ENCODE measurements at regions not wholly inside any gene's neighbourhood (a gene's known extent, or its start where the extent isn't known, plus 50 kb on each side); places are given as distances from the start of the nearest gene placed in this dataset.

- no peaks in the 10 kb centered on the region for H3K27me3 ChIP-seq (ENCODE audit: low read depth, low read length)
- no peaks in the 10 kb centered on the region for H4K20me1 ChIP-seq (ENCODE audit: insufficient read depth, low read length)
- H3K9me3 ChIP-seq (ENCODE audit: insufficient read depth, low read length), result no peaks in the 10 kb centered on the region
- H2AFZ ChIP-seq (ENCODE audit: low read depth, low read length), result no peak overlapping the region
- no peak overlapping the region for H3K27ac ChIP-seq (ENCODE audit: low read length)
- H3K79me2 ChIP-seq (ENCODE audit: low read length), result no peaks in the 10 kb centered on the region
- TF ChIP-seq CTCF (IDR thresholded peaks at IDR 0.05; ENCODE audit: low read depth, low read length) (no peak), EZH2phosphoT487 (IDR thresholded peaks at IDR 0.05; ENCODE audit: low read depth) (no peak)
- H3K4me2 ChIP-seq (ENCODE audit: low read length), result no peak overlapping the region
- no peaks in the 10 kb centered on the region for H3K36me3 ChIP-seq (replicated peaks; ENCODE audit: low read depth, low read length)
- no peak overlapping the region for H3K9ac ChIP-seq (ENCODE audit: low read length)
- H3K4me3 ChIP-seq (ENCODE audit: low read length), result no peak overlapping the region
- H3K4me1 ChIP-seq (ENCODE audit: low read length), result no peaks in the 10 kb centered on the region
Measured at GRCh38 chr17:5747276-5747675, 163.0 kb upstream of the NLRP1 start.

GRCh38 chr17:5747964-5748363, 163.7 kb upstream of the NLRP1 start:
- Histone ChIP-seq H3K27me3 (ENCODE audit: low read depth, low read length) (no peaks in the 10 kb centered on the region), H3K9ac (ENCODE audit: low read length) (no peak overlapping the region), H3K4me2 (ENCODE audit: low read length) (no peak overlapping the region)

GRCh38 chr17:5753421-5753820, 169.1 kb upstream of the NLRP1 start:
- Histone ChIP-seq H3K9ac (ENCODE audit: low read length) (no peak overlapping the region), H3K27me3 (ENCODE audit: low read depth, low read length) (0 out of 2 replicates have a peak, but pooled peaks cover 5% of the 10 kb centered on the region), H3K4me1 (ENCODE audit: low read length) (no peaks in the 10 kb centered on the region), H3K36me3 (replicated peaks; ENCODE audit: low read depth, low read length) (no peaks in the 10 kb centered on the region), H3K4me3 (ENCODE audit: low read length) (no peak overlapping the region), H2AFZ (ENCODE audit: low read depth, low read length) (no peak overlapping the region), H3K79me2 (ENCODE audit: low read length) (no peaks in the 10 kb centered on the region), H4K20me1 (ENCODE audit: insufficient read depth, low read length) (no peaks in the 10 kb centered on the region), H3K9me3 (ENCODE audit: insufficient read depth, low read length) (no peaks in the 10 kb centered on the region), H3K27ac (ENCODE audit: low read length) (no peak overlapping the region), H3K4me2 (ENCODE audit: low read length) (no peak overlapping the region)
- TF ChIP-seq EZH2phosphoT487 (IDR thresholded peaks at IDR 0.05; ENCODE audit: low read depth) (no peak), CTCF (IDR thresholded peaks at IDR 0.05; ENCODE audit: low read depth, low read length) (no peak)

More at GRCh38 chr17:5747964-5748363, 163.7 kb upstream of the NLRP1 start:
- H3K36me3 ChIP-seq (replicated peaks; ENCODE audit: low read depth, low read length), result no peaks in the 10 kb centered on the region
- H3K79me2 ChIP-seq (ENCODE audit: low read length), result no peaks in the 10 kb centered on the region
- H3K9me3 ChIP-seq (ENCODE audit: insufficient read depth, low read length), result no peaks in the 10 kb centered on the region
- no peak for TF ChIP-seq CTCF (IDR thresholded peaks at IDR 0.05; ENCODE audit: low read depth, low read length)
- no peak for TF ChIP-seq EZH2phosphoT487 (IDR thresholded peaks at IDR 0.05; ENCODE audit: low read depth)
- H4K20me1 ChIP-seq (ENCODE audit: insufficient read depth, low read length), result no peaks in the 10 kb centered on the region
- no peak overlapping the region for H3K27ac ChIP-seq (ENCODE audit: low read length)
- no peaks in the 10 kb centered on the region for H3K4me1 ChIP-seq (ENCODE audit: low read length)
- no peak overlapping the region for H3K4me3 ChIP-seq (ENCODE audit: low read length)
- no peak overlapping the region for H2AFZ ChIP-seq (ENCODE audit: low read depth, low read length)

- H3K9ac ChIP-seq (ENCODE audit: low read length), result no peak overlapping the region
- H3K27me3 ChIP-seq (ENCODE audit: low read depth, low read length), result peaks cover 10% of the 10 kb centered on the region; the same call in 1 of the 2 replicates
- H3K9me3 ChIP-seq (ENCODE audit: insufficient read depth, low read length), result no peaks in the 10 kb centered on the region
- no peaks in the 10 kb centered on the region for H3K79me2 ChIP-seq (ENCODE audit: low read length)
- no peaks in the 10 kb centered on the region for H3K4me1 ChIP-seq (ENCODE audit: low read length)
- H3K4me3 ChIP-seq (ENCODE audit: low read length), result no peak overlapping the region
- H4K20me1 ChIP-seq (ENCODE audit: insufficient read depth, low read length), result no peaks in the 10 kb centered on the region
- no peak overlapping the region for H3K27ac ChIP-seq (ENCODE audit: low read length)
- no peaks in the 10 kb centered on the region for H3K36me3 ChIP-seq (replicated peaks; ENCODE audit: low read depth, low read length)
- no peak overlapping the region for H3K4me2 ChIP-seq (ENCODE audit: low read length)
- no peak overlapping the region for H2AFZ ChIP-seq (ENCODE audit: low read depth, low read length)
- no peak for TF ChIP-seq CTCF (IDR thresholded peaks at IDR 0.05; ENCODE audit: low read depth, low read length)
Measured at GRCh38 chr17:5757314-5757907, 173.1 kb upstream of the NLRP1 start.
